NK-92 treated with Interleukin-12 subunit alpha and Interleukin-12 subunit beta, amount 100 ng/mL, for 24 hours (cell line): ENCODE measurements at regions not wholly inside any gene's neighbourhood (a gene's known extent, or its start where the extent isn't known, plus 50 kb on each side); places are given as distances from the start of the nearest gene placed in this dataset.

Experiments used
- DNase-seq: peaks from one replicate; lab custom pipeline; 2025; lab: John Stamatoyannopoulos, UW

GRCh38 chr6:44608175-44608574, 220.7 kb downstream of the CDC5L start:
- no peak for DNase-seq

- DNase-seq: no peak
These were observed 221.6 kb downstream of the CDC5L start for GRCh38 chr6:44609051-44609612.

- no peak for DNase-seq
These were observed 226.9 kb downstream of the CDC5L start for GRCh38 chr6:44614396-44614795.

- DNase-seq: no peak
These were observed 228.1 kb downstream of the CDC5L start for GRCh38 chr6:44615621-44616020.

- no peak for DNase-seq
These were observed 229.9 kb downstream of the CDC5L start for GRCh38 chr6:44617416-44617815.

GRCh38 chr6:44618371-44618770, 230.9 kb downstream of the CDC5L start:
- no peak for DNase-seq

GRCh38 chr6:44620922-44621321, 233.4 kb downstream of the CDC5L start:
- no peak for DNase-seq

GRCh38 chr6:44621846-44622245, 234.3 kb downstream of the CDC5L start:
- DNase-seq: no peak

- DNase-seq: no peak
These were observed 235.0 kb downstream of the CDC5L start for GRCh38 chr6:44622555-44622954.

- no peak for DNase-seq
These were observed 235.4 kb downstream of the CDC5L start for GRCh38 chr6:44622956-44623355.

- no peak for DNase-seq
These were observed 236.7 kb downstream of the CDC5L start for GRCh38 chr6:44624226-44624625.

GRCh38 chr6:44624936-44625573, 237.5 kb downstream of the CDC5L start:
- DNase-seq: no peak

- no peak for DNase-seq
These were observed 238.5 kb downstream of the CDC5L start for GRCh38 chr6:44625996-44626395.

GRCh38 chr6:44626616-44627015, 239.1 kb downstream of the CDC5L start:
- no peak for DNase-seq

GRCh38 chr6:44627091-44627882, 239.8 kb downstream of the CDC5L start:
- no peak for DNase-seq

GRCh38 chr6:44627883-44628271, 240.4 kb downstream of the CDC5L start:
- DNase-seq: no peak

- no peak for DNase-seq
These were observed 240.8 kb downstream of the CDC5L start for GRCh38 chr6:44628347-44628746.

GRCh38 chr6:44629636-44630035, 242.1 kb downstream of the CDC5L start:
- DNase-seq: no peak

GRCh38 chr6:44630125-44631028, 242.9 kb downstream of the CDC5L start:
- DNase-seq: peak; percentile 6

- no peak for DNase-seq
These were observed 244.5 kb downstream of the CDC5L start for GRCh38 chr6:44631968-44632367.

GRCh38 chr6:44634321-44634720, 246.8 kb downstream of the CDC5L start:
- no peak for DNase-seq

GRCh38 chr6:44635486-44635885, 248.0 kb downstream of the CDC5L start:
- no peak for DNase-seq
